Activated naive CD8-positive, alpha-beta T cell (primary cell): ENCODE measurements at regions not wholly inside any gene's neighbourhood (a gene's known extent, or its start where the extent isn't known, plus 50 kb on each side); places are given as distances from the start of the nearest gene placed in this dataset.

ENCODE experiments used
- H3K27ac Mint-ChIP-seq: one replicate; pipeline ENCODE4 v1.8.0; 2021; ENCODE audit warnings: mixed read lengths
- H3K27me3 Mint-ChIP-seq: one replicate; pipeline ENCODE4 v1.8.0; 2021; ENCODE audit warnings: mixed read lengths
- H3K36me3 Mint-ChIP-seq: one replicate; pipeline ENCODE4 v1.8.0; 2021; ENCODE audit warnings: mixed read lengths
- H3K4me1 Mint-ChIP-seq: one replicate; pipeline ENCODE4 v1.8.0; 2021; ENCODE audit warnings: low read depth, mixed read lengths
- H3K4me3 Mint-ChIP-seq: one replicate; pipeline ENCODE4 v1.8.0; 2021; ENCODE audit warnings: mild to moderate bottlenecking, mixed read lengths
- H3K9me3 Mint-ChIP-seq: one replicate; pipeline ENCODE4 v1.8.0; 2021; ENCODE audit warnings: low read depth, mixed read lengths

- no peak overlapping the region for H3K4me3 Mint-ChIP-seq
- H3K27me3 Mint-ChIP-seq: peaks cover 19% of the 10 kb centered on the region
Measured at GRCh38 chr1:30354410-30354809, 369.0 kb downstream of the MATN1 start.

GRCh38 chr1:30353637-30354036 is 369.7 kb downstream of the MATN1 start:
- Mint-ChIP-seq H3K27me3 (peaks cover 19% of the 10 kb centered on the region), H3K4me3 (no peak overlapping the region), H3K9me3 (no peaks in the 10 kb centered on the region), H3K27ac (no peak overlapping the region), H3K36me3 (no peaks in the 10 kb centered on the region), H3K4me1 (no peaks in the 10 kb centered on the region)

More at GRCh38 chr1:30354410-30354809, 369.0 kb downstream of the MATN1 start:
- Mint-ChIP-seq H3K27ac (no peak overlapping the region), H3K36me3 (no peaks in the 10 kb centered on the region), H3K9me3 (no peaks in the 10 kb centered on the region), H3K4me1 (no peaks in the 10 kb centered on the region)

- Mint-ChIP-seq H3K27me3 (peaks cover 17% of the 10 kb centered on the region), H3K4me3 (no peak overlapping the region), H3K27ac (no peak overlapping the region), H3K4me1 (no peaks in the 10 kb centered on the region), H3K36me3 (no peaks in the 10 kb centered on the region), H3K9me3 (peaks cover 9% of the 10 kb centered on the region)
Measured at GRCh38 chr1:30348147-30348546, 375.2 kb downstream of the MATN1 start.

GRCh38 chr1:30345491-30346130 is 377.8 kb downstream of the MATN1 start:
- Mint-ChIP-seq H3K27ac (no peak overlapping the region), H3K27me3 (peaks cover 12% of the 10 kb centered on the region), H3K4me3 (no peak overlapping the region), H3K4me1 (no peaks in the 10 kb centered on the region), H3K9me3 (peaks cover 9% of the 10 kb centered on the region), H3K36me3 (no peaks in the 10 kb centered on the region)

GRCh38 chr1:30343562-30343961 is 379.8 kb downstream of the MATN1 start:
- H3K27ac Mint-ChIP-seq: no peak overlapping the region
- H3K27me3 Mint-ChIP-seq: peaks cover 12% of the 10 kb centered on the region
- H3K4me3 Mint-ChIP-seq: no peak overlapping the region
- H3K36me3 Mint-ChIP-seq: no peaks in the 10 kb centered on the region
- no peaks in the 10 kb centered on the region for H3K4me1 Mint-ChIP-seq
- peaks cover 8% of the 10 kb centered on the region for H3K9me3 Mint-ChIP-seq

GRCh38 chr1:30342535-30343141 is 380.7 kb downstream of the MATN1 start:
- no peaks in the 10 kb centered on the region for H3K4me1 Mint-ChIP-seq
- no peak overlapping the region for H3K4me3 Mint-ChIP-seq
- peaks cover 8% of the 10 kb centered on the region for H3K27me3 Mint-ChIP-seq
- no peak overlapping the region for H3K27ac Mint-ChIP-seq
- H3K36me3 Mint-ChIP-seq: no peaks in the 10 kb centered on the region
- H3K9me3 Mint-ChIP-seq: peaks cover 2% of the 10 kb centered on the region

GRCh38 chr1:30340934-30341333 is 382.5 kb downstream of the MATN1 start:
- H3K36me3 Mint-ChIP-seq: no peaks in the 10 kb centered on the region
- peaks cover 7% of the 10 kb centered on the region for H3K27me3 Mint-ChIP-seq
- no peaks in the 10 kb centered on the region for H3K9me3 Mint-ChIP-seq
- no peak overlapping the region for H3K27ac Mint-ChIP-seq
- H3K4me1 Mint-ChIP-seq: no peaks in the 10 kb centered on the region
- no peak overlapping the region for H3K4me3 Mint-ChIP-seq

- Mint-ChIP-seq H3K27ac (no peak overlapping the region), H3K4me1 (no peaks in the 10 kb centered on the region), H3K36me3 (no peaks in the 10 kb centered on the region), H3K9me3 (no peaks in the 10 kb centered on the region), H3K4me3 (no peak overlapping the region), H3K27me3 (peaks cover 7% of the 10 kb centered on the region)
Measured at GRCh38 chr1:30339866-30340265, 383.5 kb downstream of the MATN1 start.

GRCh38 chr1:30338765-30339164 is 384.6 kb downstream of the MATN1 start:
- Mint-ChIP-seq H3K4me1 (no peaks in the 10 kb centered on the region), H3K9me3 (no peaks in the 10 kb centered on the region), H3K4me3 (no peak overlapping the region), H3K27ac (no peak overlapping the region), H3K36me3 (no peaks in the 10 kb centered on the region), H3K27me3 (peaks cover 5% of the 10 kb centered on the region)

- Mint-ChIP-seq H3K36me3 (no peaks in the 10 kb centered on the region), H3K4me1 (no peaks in the 10 kb centered on the region)
Measured at GRCh38 chr1:30337324-30337620, 386.1 kb downstream of the MATN1 start.

GRCh38 chr1:30336550-30337323 is 386.6 kb downstream of the MATN1 start:
- Mint-ChIP-seq H3K4me3 (no peak overlapping the region), H3K27me3 (no peaks in the 10 kb centered on the region), H3K9me3 (no peaks in the 10 kb centered on the region), H3K36me3 (no peaks in the 10 kb centered on the region), H3K27ac (no peak overlapping the region), H3K4me1 (no peaks in the 10 kb centered on the region)

More at GRCh38 chr1:30337324-30337620, 386.1 kb downstream of the MATN1 start:
- no peak overlapping the region for H3K27ac Mint-ChIP-seq
- no peak overlapping the region for H3K4me3 Mint-ChIP-seq
- no peaks in the 10 kb centered on the region for H3K9me3 Mint-ChIP-seq
- no peaks in the 10 kb centered on the region for H3K27me3 Mint-ChIP-seq

- Mint-ChIP-seq H3K27me3 (no peaks in the 10 kb centered on the region), H3K4me1 (no peaks in the 10 kb centered on the region), H3K27ac (no peak overlapping the region), H3K36me3 (no peaks in the 10 kb centered on the region), H3K9me3 (no peaks in the 10 kb centered on the region), H3K4me3 (no peak overlapping the region)
Measured at GRCh38 chr1:30335997-30336390, 387.4 kb downstream of the MATN1 start.

GRCh38 chr1:30335389-30335996 is 387.9 kb downstream of the MATN1 start:
- Mint-ChIP-seq H3K9me3 (no peaks in the 10 kb centered on the region), H3K36me3 (no peaks in the 10 kb centered on the region), H3K27me3 (no peaks in the 10 kb centered on the region), H3K4me1 (no peaks in the 10 kb centered on the region), H3K4me3 (no peak overlapping the region), H3K27ac (no peak overlapping the region)

- Mint-ChIP-seq H3K4me1 (no peaks in the 10 kb centered on the region), H3K27me3 (no peaks in the 10 kb centered on the region), H3K27ac (no peak overlapping the region), H3K4me3 (no peak overlapping the region), H3K9me3 (no peaks in the 10 kb centered on the region), H3K36me3 (no peaks in the 10 kb centered on the region)
Measured at GRCh38 chr1:30334767-30335166, 388.6 kb downstream of the MATN1 start.
